ENCODE measurements at regions not wholly inside any gene's neighbourhood (a gene's known extent, or its start where the extent isn't known, plus 50 kb on each side); places are given as distances from the start of the nearest gene placed in this dataset.

- Mint-ChIP-seq H3K27me3 (peaks cover 13% of the 10 kb centered on the region), H3K27ac (no peak overlapping the region), H3K9me3 (no peaks in the 10 kb centered on the region), H3K4me1 (ENCODE audit: low read depth) (no peaks in the 10 kb centered on the region), H3K4me3 (no peak overlapping the region), H3K36me3 (ENCODE audit: low read depth) (no peaks in the 10 kb centered on the region)
These were observed 97.3 kb downstream of the GEMIN8 start for GRCh38 chrX:13932416-13932815.

DNA sequence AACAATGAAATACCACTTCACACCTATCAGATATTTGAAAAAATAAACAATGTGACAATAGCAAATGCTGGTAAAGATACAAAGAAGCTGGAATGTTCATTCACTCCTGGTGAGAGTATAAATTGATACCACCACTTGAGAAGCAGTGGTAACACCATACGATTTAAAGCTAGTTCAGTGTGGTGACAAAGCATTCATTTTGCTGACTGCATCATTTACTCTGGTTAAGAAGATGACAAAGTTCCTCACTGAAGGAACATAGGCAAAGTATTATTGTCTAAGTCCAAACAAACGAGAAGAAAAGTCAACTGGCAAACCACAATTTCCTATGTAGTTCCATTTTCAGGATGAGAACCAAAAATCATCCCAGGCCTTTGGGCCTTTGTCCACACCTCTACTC lies 102.5 kb downstream of the GEMIN8 start:
- H3K27ac Mint-ChIP-seq: no peak overlapping the region
- peaks cover 9% of the 10 kb centered on the region for H3K27me3 Mint-ChIP-seq
- no peaks in the 10 kb centered on the region for H3K9me3 Mint-ChIP-seq
- no peaks in the 10 kb centered on the region for H3K4me1 Mint-ChIP-seq (ENCODE audit: low read depth)
- no peak overlapping the region for H3K4me3 Mint-ChIP-seq
- no peaks in the 10 kb centered on the region for H3K36me3 Mint-ChIP-seq (ENCODE audit: low read depth)

DNA sequence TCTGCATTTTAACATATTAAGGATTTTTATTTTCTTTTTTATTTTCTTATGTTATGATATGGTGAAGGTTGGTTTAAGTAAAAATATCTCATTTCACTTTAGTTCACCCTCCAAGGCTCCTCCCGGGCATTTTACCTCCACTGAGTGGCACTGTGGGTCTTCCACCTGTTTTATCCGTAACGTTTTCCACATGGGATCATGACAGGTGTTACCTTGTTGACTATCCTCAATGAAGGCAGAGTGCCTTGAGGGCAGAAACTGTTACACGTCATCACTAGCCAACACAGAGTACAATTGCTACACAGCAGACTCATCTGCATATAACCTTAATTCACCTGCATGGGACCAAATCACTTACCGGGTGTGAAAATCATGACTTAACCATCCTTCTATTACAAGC lies 105.8 kb downstream of the GEMIN8 start:
- no peaks in the 10 kb centered on the region for H3K4me1 Mint-ChIP-seq (ENCODE audit: low read depth)
- no peaks in the 10 kb centered on the region for H3K27me3 Mint-ChIP-seq
- H3K9me3 Mint-ChIP-seq: no peaks in the 10 kb centered on the region
- H3K27ac Mint-ChIP-seq: no peak overlapping the region
- no peaks in the 10 kb centered on the region for H3K36me3 Mint-ChIP-seq (ENCODE audit: low read depth)
- H3K4me3 Mint-ChIP-seq: no peak overlapping the region

DNA sequence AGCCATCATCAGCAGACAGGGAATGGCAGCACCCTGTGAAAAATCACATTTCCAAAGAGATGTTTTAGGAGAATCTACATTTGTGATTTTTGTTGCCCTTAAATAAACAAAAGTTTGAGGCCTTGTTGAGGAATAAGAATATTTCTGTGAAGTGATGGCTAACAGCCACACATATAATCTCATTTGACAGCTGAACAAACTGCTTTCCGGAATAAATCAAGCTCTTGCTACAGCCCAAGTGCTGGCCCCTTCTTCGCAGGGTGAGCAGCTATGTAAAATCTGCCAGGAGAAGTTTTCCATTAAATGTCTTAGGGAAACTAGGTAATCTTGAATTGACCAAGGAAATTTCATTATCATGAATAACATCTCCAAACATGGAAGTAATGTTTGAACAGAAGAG lies 106.4 kb upstream of the GPM6B start:
- H3K9me3 Mint-ChIP-seq: no peaks in the 10 kb centered on the region
- no peaks in the 10 kb centered on the region for H3K27me3 Mint-ChIP-seq
- H3K36me3 Mint-ChIP-seq (ENCODE audit: low read depth): no peaks in the 10 kb centered on the region

DNA sequence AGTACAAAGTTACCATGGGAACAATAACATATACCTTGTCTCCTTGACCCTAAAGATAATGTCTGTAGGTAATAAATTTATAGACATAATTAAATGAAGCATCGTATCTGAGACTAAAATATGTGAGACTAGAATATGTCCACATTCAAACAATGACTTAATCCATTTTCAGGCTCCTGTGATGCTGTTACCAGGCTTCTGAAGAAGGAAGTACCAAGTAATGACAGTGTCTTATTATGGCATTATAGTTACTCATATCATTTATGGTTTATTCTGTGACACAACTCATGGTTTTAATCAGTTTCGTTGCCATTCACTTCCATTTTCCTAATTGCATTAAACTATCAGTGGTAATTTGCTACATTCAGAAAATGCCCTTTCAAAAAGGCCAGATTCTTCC lies 100.6 kb upstream of the GPM6B start:
- H3K9me3 Mint-ChIP-seq: no peaks in the 10 kb centered on the region
- no peak overlapping the region for H3K27ac Mint-ChIP-seq
- H3K4me1 Mint-ChIP-seq (ENCODE audit: low read depth): no peaks in the 10 kb centered on the region
- H3K27me3 Mint-ChIP-seq: no peaks in the 10 kb centered on the region
- no peak overlapping the region for H3K4me3 Mint-ChIP-seq
- H3K36me3 Mint-ChIP-seq (ENCODE audit: low read depth): no peaks in the 10 kb centered on the region

More for the DNA sequence above, 106.4 kb upstream of the GPM6B start:
- Mint-ChIP-seq H3K4me3 (no peak overlapping the region), H3K27ac (no peak overlapping the region), H3K4me1 (ENCODE audit: low read depth) (no peaks in the 10 kb centered on the region)

DNA sequence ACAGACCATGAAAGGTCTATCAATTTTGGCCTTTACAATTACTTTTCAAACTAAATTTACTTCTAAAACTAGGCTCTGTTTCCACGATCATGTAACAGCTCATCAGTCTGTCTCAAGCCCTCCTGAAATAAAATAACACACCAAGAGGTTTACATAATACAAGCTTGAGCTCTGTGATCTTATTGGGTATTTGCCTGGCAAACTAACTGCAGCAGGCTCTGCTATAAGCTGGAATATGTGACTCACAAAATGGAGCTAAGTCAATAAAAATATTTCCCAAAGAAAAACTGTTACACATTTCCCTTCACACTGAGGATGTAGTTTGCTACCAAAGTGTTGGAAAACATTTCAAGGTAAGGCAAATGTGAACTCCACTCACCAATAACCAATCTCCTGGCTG lies 94.7 kb upstream of the GPM6B start:
- Mint-ChIP-seq H3K27ac (no peak overlapping the region), H3K4me1 (ENCODE audit: low read depth) (no peaks in the 10 kb centered on the region), H3K27me3 (no peaks in the 10 kb centered on the region), H3K4me3 (no peak overlapping the region), H3K9me3 (no peaks in the 10 kb centered on the region), H3K36me3 (ENCODE audit: low read depth) (no peaks in the 10 kb centered on the region)

GRCh38 chrX:13906093-13906492 lies 89.2 kb upstream of the GPM6B start:
- H3K9me3 Mint-ChIP-seq: no peaks in the 10 kb centered on the region
- no peak overlapping the region for H3K4me3 Mint-ChIP-seq
- H3K27me3 Mint-ChIP-seq: no peaks in the 10 kb centered on the region
- H3K36me3 Mint-ChIP-seq (ENCODE audit: low read depth): no peaks in the 10 kb centered on the region
- no peak overlapping the region for H3K27ac Mint-ChIP-seq
- no peaks in the 10 kb centered on the region for H3K4me1 Mint-ChIP-seq (ENCODE audit: low read depth)

GRCh38 chrX:13903405-13903804 lies 86.5 kb upstream of the GPM6B start:
- H3K27ac Mint-ChIP-seq: no peak overlapping the region
- no peaks in the 10 kb centered on the region for H3K4me1 Mint-ChIP-seq (ENCODE audit: low read depth)
- no peaks in the 10 kb centered on the region for H3K9me3 Mint-ChIP-seq
- H3K36me3 Mint-ChIP-seq (ENCODE audit: low read depth): no peaks in the 10 kb centered on the region
- H3K27me3 Mint-ChIP-seq: no peaks in the 10 kb centered on the region
- H3K4me3 Mint-ChIP-seq: no peak overlapping the region

GRCh38 chrX:13902406-13902805 lies 85.5 kb upstream of the GPM6B start:
- Mint-ChIP-seq H3K4me1 (ENCODE audit: low read depth) (no peaks in the 10 kb centered on the region), H3K9me3 (no peaks in the 10 kb centered on the region), H3K4me3 (no peak overlapping the region), H3K36me3 (ENCODE audit: low read depth) (no peaks in the 10 kb centered on the region), H3K27me3 (no peaks in the 10 kb centered on the region), H3K27ac (no peak overlapping the region)

DNA sequence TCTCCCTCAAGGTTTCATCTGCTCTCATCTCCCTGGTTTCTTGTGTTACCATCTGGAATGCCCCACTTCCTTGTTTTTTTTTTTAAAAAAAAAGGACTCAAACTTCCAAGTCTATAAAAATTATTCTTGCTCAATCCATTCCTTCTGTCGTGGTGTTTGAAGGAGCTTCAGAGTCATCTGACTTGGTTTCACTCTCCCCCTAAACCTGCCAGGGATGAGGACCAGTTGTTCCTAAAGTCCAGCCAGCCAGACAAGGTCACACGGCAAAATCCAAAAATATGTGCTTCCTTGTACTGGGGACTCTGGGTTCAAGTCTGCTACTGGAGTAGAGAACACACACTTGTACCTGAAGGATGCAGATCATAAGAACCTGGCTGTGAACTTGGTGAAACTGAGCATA lies 84.5 kb upstream of the GPM6B start:
- no peak overlapping the region for H3K4me3 Mint-ChIP-seq
- H3K27ac Mint-ChIP-seq: no peak overlapping the region
- no peaks in the 10 kb centered on the region for H3K27me3 Mint-ChIP-seq
- H3K4me1 Mint-ChIP-seq (ENCODE audit: low read depth): no peaks in the 10 kb centered on the region
- H3K36me3 Mint-ChIP-seq (ENCODE audit: low read depth): no peaks in the 10 kb centered on the region
- H3K9me3 Mint-ChIP-seq: no peaks in the 10 kb centered on the region

- Mint-ChIP-seq H3K27me3 (no peaks in the 10 kb centered on the region), H3K9me3 (no peaks in the 10 kb centered on the region), H3K27ac (no peak overlapping the region), H3K36me3 (ENCODE audit: low read depth) (no peaks in the 10 kb centered on the region), H3K4me1 (ENCODE audit: low read depth) (no peaks in the 10 kb centered on the region), H3K4me3 (no peak overlapping the region)
These were observed 83.5 kb upstream of the GPM6B start for GRCh38 chrX:13900351-13900750.

GRCh38 chrX:13899607-13900006 lies 82.7 kb upstream of the GPM6B start:
- no peak overlapping the region for H3K27ac Mint-ChIP-seq
- H3K4me3 Mint-ChIP-seq: no peak overlapping the region
- H3K9me3 Mint-ChIP-seq: no peaks in the 10 kb centered on the region
- no peaks in the 10 kb centered on the region for H3K27me3 Mint-ChIP-seq
- H3K4me1 Mint-ChIP-seq (ENCODE audit: low read depth): no peaks in the 10 kb centered on the region
- no peaks in the 10 kb centered on the region for H3K36me3 Mint-ChIP-seq (ENCODE audit: low read depth)

- no peak overlapping the region for H3K27ac Mint-ChIP-seq
- H3K9me3 Mint-ChIP-seq: no peaks in the 10 kb centered on the region
- no peaks in the 10 kb centered on the region for H3K36me3 Mint-ChIP-seq (ENCODE audit: low read depth)
- H3K4me3 Mint-ChIP-seq: no peak overlapping the region
- no peaks in the 10 kb centered on the region for H3K4me1 Mint-ChIP-seq (ENCODE audit: low read depth)
- no peaks in the 10 kb centered on the region for H3K27me3 Mint-ChIP-seq
These were observed 81.7 kb upstream of the GPM6B start for GRCh38 chrX:13898603-13899002.

GRCh38 chrX:13898083-13898482 lies 81.2 kb upstream of the GPM6B start:
- Mint-ChIP-seq H3K36me3 (ENCODE audit: low read depth) (no peaks in the 10 kb centered on the region), H3K27ac (no peak overlapping the region), H3K4me3 (no peak overlapping the region), H3K9me3 (no peaks in the 10 kb centered on the region), H3K4me1 (ENCODE audit: low read depth) (no peaks in the 10 kb centered on the region), H3K27me3 (no peaks in the 10 kb centered on the region)

DNA sequence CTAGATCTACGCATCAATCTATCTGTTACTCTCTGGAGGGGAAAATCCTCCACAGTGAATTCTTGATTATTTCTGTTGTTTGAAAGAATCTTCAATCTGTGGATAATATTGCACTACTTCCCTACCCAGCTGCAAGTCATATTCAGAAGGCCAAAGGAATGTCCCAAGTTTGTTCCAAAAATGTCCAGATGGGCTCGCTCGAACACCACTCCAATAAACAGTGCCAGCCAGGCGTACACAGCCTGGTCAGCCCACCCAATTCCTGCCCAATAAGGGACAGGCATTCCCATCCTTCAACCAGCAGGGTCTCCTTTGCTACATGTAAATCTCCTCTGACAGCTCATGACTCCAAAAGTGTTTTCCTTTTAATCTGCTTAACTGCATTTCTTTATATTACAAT lies 80.7 kb upstream of the GPM6B start:
- Mint-ChIP-seq H3K27ac (no peak overlapping the region), H3K4me3 (no peak overlapping the region), H3K4me1 (ENCODE audit: low read depth) (no peaks in the 10 kb centered on the region), H3K27me3 (no peaks in the 10 kb centered on the region), H3K36me3 (ENCODE audit: low read depth) (no peaks in the 10 kb centered on the region), H3K9me3 (no peaks in the 10 kb centered on the region)

DNA sequence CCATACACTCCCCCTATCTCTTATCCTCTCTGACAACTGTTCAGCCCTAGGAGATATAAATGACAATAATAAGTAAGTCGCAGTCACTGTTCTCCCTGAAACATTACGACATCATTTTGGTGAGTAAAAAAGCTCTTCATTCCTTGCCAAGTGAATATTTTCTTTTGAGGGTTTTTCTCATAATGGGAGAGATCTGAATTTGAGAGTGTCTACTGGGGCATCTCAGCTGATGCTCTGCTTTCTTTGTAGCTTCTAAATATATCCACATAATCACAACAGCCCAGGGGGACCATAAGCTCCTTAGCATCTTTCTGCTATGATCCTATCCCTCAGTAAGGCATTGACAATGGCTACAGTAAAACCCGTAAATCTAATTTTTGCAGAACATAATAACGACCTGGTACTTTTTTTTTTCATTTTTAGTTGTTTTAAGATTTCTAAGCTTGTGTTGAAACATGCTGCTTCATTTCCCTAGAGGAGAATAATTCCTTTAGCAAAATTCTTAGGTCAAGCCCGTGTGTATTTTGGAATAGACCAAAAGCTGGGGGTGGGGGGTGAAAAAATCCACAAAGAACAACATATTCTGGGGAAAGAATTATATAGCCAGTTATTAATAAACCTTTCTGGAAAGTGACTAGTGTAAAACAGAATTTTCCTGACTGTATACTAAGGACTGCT lies 78.1 kb upstream of the GPM6B start:
- no peaks in the 10 kb centered on the region for H3K9me3 Mint-ChIP-seq
- no peaks in the 10 kb centered on the region for H3K4me1 Mint-ChIP-seq (ENCODE audit: low read depth)
- H3K27me3 Mint-ChIP-seq: no peaks in the 10 kb centered on the region
- H3K27ac Mint-ChIP-seq: no peak overlapping the region
- no peak overlapping the region for H3K4me3 Mint-ChIP-seq
- no peaks in the 10 kb centered on the region for H3K36me3 Mint-ChIP-seq (ENCODE audit: low read depth)
